ENCODE measurements at regions not wholly inside any gene's neighbourhood (a gene's known extent, or its start where the extent isn't known, plus 50 kb on each side); places are given as distances from the start of the nearest gene placed in this dataset.
"Not testable (repeated sequence)": the region's sequence is repeated elsewhere in the genome, so short reads cannot be mapped to it uniquely, and the experiment has no call there.

- DNase-seq (ENCODE audit: low read depth in 2 of 2), result no peak
These were observed 257.3 kb upstream of the SGK1 start for GRCh38 chr6:134575221-134575620.

DNA sequence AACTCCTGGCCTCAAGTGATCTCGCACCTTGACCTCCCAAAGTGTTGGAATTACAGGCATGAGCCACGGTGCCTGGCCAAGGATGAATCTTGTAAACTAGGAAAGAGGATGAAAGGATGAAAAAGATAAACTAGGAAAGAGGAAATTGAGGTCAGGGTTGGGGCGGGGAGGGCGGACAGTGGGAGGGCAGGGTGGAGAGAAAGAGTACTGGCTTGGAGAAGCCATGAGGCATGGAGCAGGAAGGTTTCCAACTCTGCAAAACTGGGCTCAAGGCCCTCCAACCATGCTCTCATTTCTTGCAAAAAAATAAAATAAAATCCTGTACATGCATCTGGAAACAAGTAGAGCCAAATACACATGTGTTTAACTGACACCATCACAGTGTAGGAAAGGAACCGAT lies 256.6 kb upstream of the SGK1 start:
- no peak for DNase-seq (ENCODE audit: low read depth in 2 of 2)

GRCh38 chr6:134569996-134570395 lies 252.1 kb upstream of the SGK1 start:
- DNase-seq (ENCODE audit: low read depth in 2 of 2), result not testable (repeated sequence)

DNA sequence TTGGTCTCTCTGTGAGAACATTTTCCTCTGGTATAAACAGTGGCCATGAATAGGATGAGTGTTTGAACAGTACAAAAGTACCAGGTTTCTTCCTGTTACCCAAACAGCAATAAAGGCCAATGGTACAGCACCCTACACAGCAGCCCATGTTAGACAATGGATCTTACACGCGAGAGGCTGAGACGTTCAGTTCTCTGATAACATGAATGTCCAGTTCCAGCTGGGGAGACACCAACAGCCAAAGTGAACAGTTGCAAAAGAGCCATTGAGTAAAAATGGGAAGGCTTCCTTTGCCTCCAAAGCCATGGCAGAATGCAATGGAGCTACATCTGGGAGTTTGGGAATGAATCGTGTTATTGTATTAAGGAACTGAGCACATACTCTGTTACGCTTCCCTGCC lies 246.8 kb upstream of the SGK1 start:
- DNase-seq (ENCODE audit: low read depth in 2 of 2), result no peak

DNA sequence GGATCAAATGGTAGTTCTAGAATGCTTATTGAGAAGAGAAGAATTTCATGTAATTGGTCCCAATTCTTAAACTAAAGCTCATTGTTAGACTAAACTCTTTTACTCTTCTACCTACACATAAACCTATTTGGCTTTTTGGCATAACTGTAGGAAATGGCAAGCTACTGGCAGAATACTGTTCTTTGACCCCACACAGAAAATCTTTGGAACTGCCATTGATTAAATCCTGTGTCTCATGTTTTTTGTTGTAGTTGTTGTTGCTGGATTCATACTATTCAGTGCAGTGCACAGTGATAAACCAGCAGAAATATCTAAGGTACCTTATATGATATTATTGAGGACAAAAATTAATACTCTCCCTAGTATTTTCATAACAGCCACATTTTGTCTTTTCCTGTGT lies 242.1 kb upstream of the SGK1 start:
- DNase-seq (ENCODE audit: low read depth in 2 of 2), result no peak

GRCh38 chr6:134557509-134557908 lies 239.6 kb upstream of the SGK1 start:
- DNase-seq (ENCODE audit: low read depth in 2 of 2), result no peak

- DNase-seq (ENCODE audit: low read depth in 2 of 2), result no peak
These were observed 237.8 kb upstream of the SGK1 start for GRCh38 chr6:134555672-134556071.

DNA sequence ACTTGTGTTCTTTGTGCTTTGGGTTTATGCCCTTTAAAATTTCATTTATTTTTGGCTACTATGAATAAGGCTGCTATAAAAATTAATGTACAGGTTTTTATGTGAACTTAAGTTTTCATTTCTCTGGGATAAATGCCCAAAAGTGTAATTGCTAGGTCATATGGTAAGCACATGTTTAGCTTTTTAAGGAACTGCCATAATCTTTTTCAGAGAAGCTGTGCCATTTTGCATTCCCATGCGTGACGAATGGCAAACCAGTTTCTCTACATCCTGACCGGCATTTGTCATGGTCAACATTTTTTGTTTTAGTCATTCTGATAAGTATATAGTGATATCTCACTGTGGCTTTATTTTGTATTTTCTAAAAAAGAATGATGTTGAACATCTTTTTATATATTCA lies 236.0 kb upstream of the SGK1 start:
- DNase-seq (ENCODE audit: low read depth in 2 of 2), result no peak

GRCh38 chr6:134551245-134551960 lies 233.5 kb upstream of the SGK1 start:
- peak; percentile 42 to 76 for DNase-seq (ENCODE audit: low read depth in 2 of 2)

DNA sequence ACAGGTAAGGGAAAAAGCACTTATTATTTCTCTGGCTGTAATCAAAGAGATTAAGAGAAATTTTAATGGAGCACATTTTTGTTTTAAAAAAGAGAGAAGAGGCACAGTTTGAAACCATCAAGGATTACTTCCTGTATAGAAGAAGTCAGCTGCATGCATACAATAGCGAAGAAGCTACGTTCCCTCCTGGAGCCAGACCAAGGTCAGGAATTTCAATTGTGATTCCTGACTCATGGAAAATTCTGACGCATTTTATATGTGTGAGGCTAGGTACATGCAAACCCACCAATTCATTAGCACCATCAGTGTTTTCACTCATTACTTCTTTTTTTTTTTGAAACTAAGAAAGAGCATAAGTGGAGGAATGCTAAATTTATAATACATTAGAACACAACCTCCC lies 232.7 kb upstream of the SGK1 start:
- peak; percentile 92 to 94 for DNase-seq (ENCODE audit: low read depth in 2 of 2)

- peak; percentile 72 to 88 for DNase-seq (ENCODE audit: low read depth in 2 of 2)
These were observed 231.9 kb upstream of the SGK1 start for GRCh38 chr6:134549854-134550253.

DNA sequence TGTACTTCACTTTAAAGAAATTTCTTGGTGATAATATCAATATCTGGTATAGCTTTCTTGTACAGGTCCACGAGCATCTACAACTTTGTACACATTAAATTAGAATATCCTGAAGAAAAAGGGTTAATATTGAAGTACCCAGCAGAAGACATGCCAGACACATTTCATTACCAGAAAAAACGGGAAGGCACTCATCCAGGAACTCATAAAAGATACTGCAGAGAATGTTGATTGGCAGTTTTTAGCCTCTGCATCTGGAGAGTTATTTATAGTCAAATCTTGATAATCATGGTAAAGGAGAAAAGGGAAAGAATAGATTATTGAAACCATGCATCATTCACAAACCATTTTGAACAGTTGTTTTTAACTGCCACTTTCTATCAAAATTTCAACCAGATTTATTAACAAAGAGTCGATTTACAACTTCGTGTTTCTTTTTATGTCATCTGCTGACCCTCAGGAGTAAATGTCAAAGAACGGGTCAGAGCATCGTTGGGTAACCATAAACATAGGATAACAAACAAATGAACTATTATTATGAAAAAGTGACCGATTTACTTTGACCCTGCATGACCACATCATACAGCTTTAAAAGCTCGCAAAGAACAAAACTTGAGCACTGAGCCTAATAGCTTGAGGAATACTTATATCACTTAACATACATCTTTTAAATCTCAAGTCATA lies 229.2 kb upstream of the SGK1 start:
- no peak for DNase-seq (ENCODE audit: low read depth in 2 of 2)

DNA sequence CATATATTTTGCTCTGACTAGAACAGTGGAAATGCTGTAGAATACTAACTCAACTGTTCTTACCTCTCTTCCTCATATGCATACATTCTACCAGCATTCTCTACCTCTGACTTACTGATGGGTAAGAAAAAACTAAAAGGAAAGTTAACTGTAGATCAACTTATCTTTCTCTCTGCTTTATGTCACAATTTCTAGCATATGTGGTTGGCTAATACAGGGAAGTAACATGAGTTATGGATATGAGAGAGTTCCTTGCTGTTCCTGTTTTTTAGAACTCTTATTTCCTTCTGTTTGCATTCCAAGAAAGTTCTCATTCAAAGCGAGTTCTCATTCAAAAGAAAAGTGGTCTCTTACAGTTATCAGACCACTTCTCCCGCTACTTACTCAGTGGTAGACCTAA lies 226.8 kb upstream of the SGK1 start:
- no peak for DNase-seq (ENCODE audit: low read depth in 2 of 2)

DNA sequence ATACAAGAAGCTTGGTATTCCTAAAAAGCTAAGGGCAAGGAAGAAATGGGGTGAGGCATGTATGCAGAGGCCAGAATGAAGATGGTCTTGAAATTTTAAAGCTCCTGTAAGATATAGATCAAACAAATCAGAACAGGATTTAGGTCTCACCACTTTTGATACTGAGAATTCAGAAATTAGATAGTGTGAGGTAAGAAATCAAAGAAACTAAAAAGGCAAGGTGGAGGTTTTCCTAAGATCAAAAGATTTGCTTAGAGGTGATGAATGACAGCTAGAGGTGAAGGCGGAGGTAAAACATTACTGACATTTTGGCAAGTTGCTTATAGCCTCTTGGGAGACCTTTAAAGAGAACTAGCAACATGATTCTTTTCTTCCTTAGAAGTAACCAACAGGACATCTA lies 225.2 kb upstream of the SGK1 start:
- DNase-seq (ENCODE audit: low read depth in 2 of 2), result no peak

DNA sequence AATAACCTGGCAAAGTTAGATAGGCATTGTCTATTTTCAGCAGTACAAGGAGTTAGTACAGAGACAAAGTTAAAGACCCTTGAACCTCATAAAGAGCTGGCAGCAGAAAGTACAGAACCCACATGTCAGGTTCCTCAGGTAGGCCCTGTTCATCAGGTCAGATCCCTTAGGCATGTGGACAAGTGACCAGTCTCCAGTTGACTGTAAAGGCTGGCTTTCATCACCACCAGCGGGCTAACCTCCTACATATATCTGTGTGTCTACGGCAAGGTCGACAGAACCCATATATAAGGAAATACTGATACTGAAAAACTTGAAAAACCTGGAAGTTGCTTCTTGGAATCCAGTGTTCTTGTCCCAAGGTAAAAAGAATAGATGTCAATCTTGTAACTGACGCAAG lies 223.1 kb upstream of the SGK1 start:
- no peak for DNase-seq (ENCODE audit: low read depth in 2 of 2)

- DNase-seq (ENCODE audit: low read depth in 2 of 2), result peak in 1 of 2 donors; percentile 56
These were observed 222.0 kb upstream of the SGK1 start for GRCh38 chr6:134539865-134540323.

DNA sequence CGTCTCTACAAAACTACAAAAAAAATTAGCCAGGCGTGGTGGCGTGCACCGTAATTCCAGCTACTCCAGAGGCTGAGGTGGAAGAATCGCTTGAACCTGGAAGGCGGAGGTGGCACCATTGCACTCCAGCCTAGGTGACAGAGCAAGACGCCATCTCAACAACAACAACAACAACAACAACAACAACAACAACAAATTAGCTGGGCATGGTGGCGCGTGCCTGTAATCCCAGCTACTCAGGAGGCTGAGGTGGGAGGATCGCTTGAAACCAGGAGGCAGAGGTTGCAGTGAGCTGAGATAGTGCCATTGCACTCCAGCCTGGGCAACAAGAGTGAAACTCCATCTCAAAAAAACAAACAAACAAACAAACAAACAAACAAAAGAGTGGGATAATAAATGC lies 219.9 kb upstream of the SGK1 start:
- DNase-seq (ENCODE audit: low read depth in 2 of 2), result not testable (repeated sequence)

DNA sequence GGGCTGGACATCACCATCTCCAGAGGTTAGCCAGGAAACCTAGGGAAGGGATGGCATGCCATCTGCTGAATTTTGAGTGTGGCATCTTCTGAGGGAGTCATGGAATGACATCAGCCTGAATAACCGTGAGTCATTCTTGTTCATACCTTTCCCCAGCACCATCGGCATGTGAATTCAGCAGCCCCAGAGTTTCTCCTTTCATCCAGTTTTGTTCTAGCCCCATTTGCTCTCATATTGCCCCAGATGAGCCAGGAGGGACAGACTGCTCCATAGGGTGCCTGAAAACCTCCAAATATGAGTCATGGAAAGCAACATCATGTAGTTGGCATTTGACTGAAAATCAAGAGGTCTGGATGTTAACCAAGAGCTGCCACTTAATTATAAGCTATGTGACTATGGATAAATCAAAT lies 219.2 kb upstream of the SGK1 start:
- DNase-seq (ENCODE audit: low read depth in 2 of 2), result peak in 1 of 2 donors; percentile 58

GRCh38 chr6:134535831-134536230 lies 217.9 kb upstream of the SGK1 start:
- DNase-seq (ENCODE audit: low read depth in 2 of 2), result no peak

DNA sequence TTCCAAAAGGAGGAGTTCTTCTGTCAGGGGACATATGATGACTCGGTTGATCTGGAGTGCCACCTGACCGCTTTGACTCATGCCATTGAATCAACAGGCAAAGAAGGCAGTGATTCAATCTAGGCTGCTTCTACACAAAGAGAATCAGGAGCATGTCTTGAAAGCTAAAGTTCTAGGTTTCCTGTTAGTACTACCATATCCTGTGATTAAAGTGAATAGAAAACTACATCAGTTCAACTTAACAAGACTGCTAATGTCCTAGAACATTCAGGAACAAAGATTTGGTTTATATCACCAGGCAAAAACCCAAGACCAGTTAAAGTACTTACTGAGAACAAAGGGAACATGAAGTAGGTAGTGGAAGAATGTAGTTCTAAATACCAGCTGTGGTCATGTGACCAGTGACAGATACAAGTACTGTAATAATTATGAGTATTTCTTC lies 216.8 kb upstream of the SGK1 start:
- peak in 1 of 2 donors; percentile 66 for DNase-seq (ENCODE audit: low read depth in 2 of 2)

DNA sequence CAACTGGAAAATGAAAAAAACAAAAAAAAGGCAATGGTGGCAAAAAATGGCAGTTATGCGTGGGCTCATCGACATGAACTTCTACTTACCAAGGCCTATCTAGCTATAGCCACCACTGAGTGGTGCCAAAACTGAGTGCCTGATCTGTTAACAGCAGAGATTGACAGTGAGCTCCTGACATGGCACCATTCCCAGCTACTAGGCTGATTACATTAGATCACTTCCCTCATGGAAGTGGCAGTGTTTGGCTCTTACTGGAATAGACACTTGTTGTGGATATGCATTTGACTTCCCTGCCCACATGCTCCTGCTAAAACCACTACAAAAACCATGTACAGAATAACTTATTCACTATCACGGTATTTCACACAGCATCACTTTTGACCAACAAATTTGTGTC lies 216.1 kb upstream of the SGK1 start:
- DNase-seq (ENCODE audit: low read depth in 2 of 2), result peak; percentile 67 to 69

GRCh38 chr6:134532694-134533624 lies 215.0 kb upstream of the SGK1 start:
- no peak for DNase-seq (ENCODE audit: low read depth in 2 of 2)
